ENCODE measurements at regions not wholly inside any gene's neighbourhood (a gene's known extent, or its start where the extent isn't known, plus 50 kb on each side); places are given as distances from the start of the nearest gene placed in this dataset.

GRCh38 chr7:131655866-131656265, 99.4 kb upstream of the PODXL start:
- TF ChIP-seq, protein P1, sequence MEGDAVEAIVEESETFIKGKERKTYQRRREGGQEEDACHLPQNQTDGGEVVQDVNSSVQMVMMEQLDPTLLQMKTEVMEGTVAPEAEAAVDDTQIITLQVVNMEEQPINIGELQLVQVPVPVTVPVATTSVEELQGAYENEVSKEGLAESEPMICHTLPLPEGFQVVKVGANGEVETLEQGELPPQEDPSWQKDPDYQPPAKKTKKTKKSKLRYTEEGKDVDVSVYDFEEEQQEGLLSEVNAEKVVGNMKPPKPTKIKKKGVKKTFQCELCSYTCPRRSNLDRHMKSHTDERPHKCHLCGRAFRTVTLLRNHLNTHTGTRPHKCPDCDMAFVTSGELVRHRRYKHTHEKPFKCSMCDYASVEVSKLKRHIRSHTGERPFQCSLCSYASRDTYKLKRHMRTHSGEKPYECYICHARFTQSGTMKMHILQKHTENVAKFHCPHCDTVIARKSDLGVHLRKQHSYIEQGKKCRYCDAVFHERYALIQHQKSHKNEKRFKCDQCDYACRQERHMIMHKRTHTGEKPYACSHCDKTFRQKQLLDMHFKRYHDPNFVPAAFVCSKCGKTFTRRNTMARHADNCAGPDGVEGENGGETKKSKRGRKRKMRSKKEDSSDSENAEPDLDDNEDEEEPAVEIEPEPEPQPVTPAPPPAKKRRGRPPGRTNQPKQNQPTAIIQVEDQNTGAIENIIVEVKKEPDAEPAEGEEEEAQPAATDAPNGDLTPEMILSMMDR (IDR thresholded peaks at IDR 0.05; ENCODE audit: low read length) = no peak
- TF ChIP-seq EZH2 (IDR thresholded peaks at IDR 0.05; ENCODE audit: borderline replicate concordance, low read length) = no peak
